NCI-H2196 (cell line): ENCODE measurements at regions not wholly inside any gene's neighbourhood (a gene's known extent, or its start where the extent isn't known, plus 50 kb on each side); places are given as distances from the start of the nearest gene placed in this dataset.
A peak's percentile ranks its signal among the peaks of the same experiment; 100 is the strongest.

Source experiments
- DNase-seq: peaks from one replicate; lab custom pipeline; 2025; ENCODE audit not compliant: unreplicated experiment; lab: John Stamatoyannopoulos, UW

DNA sequence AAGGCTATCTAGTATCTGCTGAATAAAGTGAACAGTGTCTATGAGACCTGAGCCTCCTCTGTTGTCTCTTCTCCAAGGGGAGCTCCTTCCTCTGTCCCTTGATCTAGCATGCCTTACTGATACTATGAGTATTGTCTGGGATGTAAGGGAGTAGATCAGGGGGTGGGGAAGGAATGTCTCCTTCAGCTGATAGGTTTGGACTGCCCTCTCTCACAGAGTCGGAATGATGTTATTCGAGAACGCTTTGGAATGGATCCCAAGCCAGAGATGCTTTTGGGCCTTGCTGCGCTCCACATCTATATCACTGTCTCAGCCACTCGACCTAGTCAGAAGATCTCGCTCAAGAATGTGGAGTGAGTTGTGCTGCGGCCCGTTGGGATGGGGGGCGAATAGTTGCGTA lies 68.3 kb upstream of the PRPS1 start:
- no peak for DNase-seq

DNA sequence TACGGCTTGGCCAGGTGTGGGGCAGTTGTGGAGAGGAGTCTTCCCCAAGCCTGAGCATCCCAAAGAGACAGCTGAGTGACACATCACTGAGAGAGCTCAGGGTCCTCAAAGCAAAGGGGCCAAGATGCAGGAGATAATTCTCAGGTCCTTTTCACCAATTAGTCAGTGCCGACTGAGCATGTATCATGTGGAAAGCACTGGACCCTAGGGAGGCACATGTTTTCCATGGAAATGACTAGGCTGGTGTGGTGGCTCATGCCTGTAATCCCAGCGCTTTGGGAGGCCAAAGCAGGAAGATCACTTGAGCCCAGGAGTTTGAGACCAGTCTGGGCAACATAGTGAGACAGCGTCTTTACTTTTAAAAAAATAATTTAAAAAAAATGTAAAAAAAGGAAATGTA lies 67.3 kb upstream of the PRPS1 start:
- DNase-seq: no peak

DNA sequence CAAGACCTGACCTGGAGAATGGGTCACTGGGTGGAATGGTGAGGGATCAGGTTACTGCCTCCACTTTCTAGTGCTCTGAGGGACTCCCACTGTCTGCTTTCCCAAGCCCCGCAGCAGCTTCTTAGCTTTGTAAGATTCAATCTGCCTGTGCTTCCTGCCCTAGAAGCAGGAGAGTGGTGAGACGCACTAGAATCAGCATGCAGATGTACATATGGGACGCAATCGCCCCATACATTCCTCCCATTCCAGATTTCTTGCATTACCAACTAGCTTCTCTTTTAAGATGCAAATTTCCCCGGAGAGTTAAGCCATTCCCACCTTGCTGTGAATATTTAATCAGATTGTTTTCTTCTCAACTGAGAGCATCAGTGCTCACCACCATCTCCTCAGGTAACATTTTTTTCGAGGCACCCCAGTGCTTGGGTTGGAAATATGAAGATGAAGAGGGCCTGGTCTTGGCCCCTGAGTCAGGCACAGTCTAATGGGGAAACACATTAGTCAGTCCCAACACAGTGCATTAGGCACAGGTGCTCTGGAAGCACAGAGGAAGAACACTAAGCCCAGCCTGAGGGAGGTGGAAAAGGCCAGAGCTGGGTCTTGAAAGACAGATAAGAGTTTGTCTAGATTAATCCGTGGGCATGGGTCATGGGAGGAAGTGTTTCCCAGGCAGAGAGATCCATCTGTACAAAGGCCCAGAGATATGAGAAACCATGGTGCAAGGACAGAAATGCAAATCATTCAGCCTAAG lies 66.7 kb upstream of the PRPS1 start:
- no peak for DNase-seq

DNA sequence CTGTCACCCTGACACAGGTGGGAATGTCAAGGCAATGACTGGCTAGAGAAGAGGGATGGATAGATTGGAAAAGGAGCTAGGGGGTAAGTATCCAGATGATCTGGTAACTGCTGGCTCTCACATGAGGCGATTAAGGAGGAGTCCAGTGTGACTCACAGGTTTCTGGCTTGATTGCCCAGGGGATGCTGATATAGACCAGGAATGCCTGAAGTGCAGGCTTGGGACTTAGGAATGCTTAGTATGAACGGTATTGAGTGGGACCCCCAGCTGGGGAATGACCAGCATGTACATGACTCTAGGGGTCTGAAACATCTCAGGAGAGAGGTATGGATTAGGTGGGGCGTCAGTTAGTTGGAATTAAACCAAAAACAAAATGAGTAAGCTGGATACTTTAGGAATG lies 65.8 kb upstream of the PRPS1 start:
- no peak for DNase-seq

DNA sequence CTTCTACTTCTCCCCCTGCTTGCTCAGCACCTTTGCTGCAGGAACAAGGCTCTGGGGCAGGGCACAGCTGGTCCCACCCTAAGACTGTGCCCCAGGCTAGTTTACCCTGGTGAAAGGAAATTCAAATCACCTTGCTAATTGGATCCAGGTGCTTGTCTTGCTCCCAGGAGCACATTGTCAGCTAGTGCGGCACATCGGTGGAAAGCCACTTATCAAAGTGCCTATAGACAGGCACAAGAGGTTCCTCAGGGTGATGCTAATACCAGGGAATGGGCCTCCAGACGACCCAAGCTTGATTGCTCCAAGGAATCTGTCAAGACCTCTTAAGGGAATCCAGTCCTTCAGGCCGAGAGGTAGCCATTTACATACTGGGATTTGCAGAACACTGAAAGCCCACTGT lies 64.5 kb upstream of the PRPS1 start:
- no peak for DNase-seq

DNA sequence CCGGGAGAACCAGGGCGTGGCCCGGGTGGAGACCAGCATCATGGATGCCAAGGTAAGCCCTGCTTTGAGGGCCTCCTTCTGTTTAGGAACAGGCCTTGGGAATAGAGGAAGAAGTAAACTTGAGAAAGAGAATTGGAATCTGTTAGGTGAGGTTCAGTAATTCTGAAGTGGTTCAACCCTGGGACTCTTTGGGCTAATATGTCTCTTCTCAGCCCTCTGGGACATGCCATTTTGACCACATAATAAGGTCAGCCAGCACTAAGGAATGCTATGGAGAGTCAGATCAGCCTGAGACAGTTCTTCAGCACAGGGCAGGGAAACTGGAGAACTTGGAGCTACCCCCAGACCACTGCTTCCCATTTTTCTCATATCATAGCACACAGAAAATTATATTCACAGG lies 63.3 kb upstream of the PRPS1 start:
- DNase-seq: no peak

DNA sequence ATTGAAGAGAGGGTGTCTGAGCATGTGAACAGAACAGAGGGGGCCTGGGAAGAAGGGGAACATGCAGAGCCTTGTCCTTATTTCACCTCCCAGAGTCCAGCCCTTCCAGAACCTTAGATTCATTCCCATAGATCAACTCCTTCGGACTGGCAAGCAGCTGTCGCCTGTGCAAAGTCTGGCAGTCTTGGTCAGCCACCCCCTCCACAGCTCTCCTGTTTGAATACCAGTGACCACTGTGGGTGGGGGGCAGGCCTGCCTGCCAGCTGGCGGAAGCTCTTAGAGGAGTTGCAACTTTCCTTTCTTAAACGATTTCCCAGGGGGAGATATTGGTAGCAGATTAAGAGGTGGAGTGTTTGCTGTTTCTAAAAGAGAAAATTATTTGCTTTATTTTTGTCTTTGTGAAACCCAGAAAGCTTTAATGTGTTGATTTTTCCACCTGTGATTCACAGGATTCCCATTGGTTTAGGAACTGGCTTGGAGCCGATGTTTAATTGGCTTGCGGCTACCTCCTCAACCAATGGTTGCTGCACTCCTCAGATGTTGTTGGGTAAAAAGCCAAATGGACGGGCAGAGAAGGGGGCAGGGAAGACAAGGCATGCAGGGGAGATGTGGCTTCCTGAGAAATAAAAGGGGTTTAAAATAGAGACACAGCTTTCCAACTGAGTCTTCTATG lies 62.2 kb upstream of the PRPS1 start:
- peak; percentile 77 for DNase-seq

DNA sequence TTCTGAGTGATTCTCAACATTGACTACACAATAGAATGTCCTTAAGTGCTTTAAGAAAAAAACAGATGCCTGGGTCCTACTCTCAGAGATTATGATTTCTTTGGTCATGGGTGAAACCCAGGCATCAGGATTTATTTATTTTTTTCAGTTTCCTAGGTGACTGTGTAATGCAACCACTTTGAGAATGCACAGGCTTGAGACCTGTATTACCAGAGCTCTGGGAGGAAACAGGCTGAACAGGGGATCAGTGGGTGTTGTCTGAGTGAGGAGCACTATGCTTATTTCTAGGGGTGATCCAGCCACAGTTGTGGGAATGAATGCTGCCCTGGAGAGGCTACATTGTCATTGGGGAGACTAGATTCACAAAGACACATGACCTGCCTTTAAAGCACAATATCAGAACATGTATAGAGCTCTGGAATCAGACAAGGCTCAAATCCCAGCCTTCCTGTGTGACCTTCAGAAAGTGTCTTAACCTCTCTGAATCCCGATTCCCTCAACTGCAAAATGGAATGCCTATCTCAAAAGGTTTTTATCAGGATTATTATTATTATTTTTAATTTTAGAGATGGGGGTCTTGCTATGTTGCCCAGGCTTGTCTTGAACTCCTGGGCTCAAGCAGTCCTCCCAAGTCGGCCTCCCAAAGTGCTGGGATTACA lies 61.6 kb upstream of the PRPS1 start:
- DNase-seq: peak; percentile 58

DNA sequence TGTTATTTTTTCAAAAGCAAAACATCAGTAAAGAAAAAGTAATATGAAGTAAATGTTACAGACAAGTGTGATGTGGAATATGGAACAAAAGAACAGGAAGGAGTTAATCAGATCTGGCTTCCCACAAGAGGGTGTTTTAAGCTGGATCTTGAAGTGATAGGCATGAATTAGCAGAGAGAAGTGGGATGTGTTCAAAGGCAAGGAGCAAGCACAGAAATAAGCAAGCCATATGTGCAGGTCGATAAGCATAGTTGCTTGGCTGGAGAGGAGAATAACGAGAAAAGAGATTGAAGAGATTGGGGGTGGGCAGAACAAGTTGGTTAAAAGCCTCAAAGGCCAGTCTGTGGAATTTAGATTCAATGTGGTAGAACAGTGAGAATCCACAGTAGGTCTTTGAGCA lies 60.9 kb upstream of the PRPS1 start:
- DNase-seq: no peak

DNA sequence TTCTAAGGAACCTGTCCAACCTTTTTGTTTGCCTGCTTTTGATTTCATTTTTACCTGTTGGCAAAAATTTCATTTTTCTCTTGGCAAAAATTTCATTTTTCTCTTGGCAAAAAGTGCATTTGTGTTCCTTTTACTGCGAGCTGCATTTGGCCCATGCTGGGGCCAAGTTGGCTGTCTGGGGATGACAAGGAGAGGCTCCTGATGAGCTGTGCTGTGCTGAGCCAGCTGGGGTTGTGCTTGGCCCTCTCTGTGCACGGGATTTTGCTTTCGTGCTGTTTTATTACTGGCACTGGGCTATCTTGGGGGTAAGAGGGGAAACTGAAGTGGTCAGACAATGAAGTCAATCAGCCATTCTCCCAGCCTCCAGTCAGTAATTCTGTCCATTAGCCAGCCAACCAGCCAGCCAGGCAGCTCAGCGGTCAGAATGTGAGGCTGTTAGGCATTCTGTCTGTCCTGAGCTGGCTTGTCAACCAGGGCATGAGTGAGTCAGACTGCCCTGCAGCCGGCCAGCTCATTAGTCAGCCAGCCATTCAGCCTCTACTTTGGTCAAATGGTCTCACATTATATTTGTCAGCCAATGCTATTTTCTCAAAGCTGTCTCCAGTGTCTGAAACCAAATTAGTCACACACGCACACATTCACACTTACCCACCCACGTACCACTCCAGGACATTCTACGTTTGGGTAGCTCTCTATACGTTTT lies 56.9 kb upstream of the PRPS1 start:
- no peak for DNase-seq

DNA sequence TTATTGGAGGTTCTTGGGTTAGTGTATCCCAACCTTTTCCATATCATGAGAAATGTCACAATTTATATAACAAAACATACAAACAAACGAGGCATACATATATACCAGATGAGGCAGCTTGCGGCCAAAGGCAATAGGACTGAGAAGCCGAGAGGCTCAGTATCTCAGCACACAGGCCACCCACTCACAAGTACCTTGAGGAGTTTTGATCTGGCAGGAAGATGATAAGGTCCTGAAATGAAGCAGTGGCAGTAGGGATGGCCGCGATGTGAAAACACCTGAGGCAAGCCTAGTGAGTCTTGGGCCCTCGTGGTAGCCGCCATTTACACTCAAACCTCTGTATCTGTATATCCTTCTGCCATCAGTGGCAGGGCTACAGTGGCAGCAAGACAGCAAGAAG lies 55.3 kb upstream of the PRPS1 start:
- DNase-seq: no peak

DNA sequence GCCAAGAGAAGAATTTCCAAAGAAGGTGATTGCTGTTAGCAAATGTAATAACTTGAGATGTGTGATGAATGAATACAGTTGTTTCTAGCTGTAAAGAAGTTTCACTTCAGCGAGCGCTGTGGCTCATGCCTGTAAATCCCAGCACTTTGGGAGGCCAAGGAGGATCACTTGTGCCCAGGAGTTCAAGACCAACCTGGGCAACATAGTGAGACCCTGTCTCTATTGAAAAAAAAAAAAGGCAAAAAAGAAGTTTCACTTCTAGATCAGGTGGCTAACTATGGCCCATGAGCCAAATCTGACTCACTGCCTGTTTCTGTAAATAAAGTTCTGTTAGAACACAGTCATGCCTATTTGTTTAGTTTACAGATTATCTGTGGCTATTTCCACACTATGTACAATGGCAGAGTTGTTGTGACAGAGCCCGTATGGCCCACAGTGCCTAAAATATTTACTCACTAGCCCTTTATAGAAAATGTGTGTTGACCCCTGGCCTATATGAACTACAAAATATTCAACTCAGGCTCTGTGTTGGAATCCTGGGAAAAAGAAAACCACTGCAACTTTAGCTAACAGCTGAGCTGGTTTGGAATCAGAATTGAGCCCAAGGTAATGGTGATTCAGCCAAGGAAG lies 54.1 kb upstream of the PRPS1 start:
- DNase-seq: no peak

DNA sequence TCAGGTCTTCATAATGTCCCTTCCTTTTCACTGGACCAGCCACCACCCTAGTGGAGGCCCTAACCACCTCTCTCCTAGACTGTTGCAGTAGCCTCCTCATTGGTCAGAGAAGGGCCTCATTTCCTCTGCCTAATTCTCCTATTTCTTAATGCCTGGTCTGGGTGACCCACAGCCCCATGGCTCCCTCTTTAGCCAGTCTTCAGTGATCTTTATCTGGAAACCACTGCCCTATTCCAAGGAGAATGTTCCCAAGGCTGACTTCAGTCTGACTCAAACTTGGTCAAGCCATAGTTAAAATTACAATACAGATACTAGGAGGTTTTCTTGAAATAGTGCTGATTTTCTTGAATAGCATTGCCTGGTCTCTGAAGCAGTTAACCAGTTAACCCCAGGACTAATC lies 53.6 kb upstream of the PRPS1 start:
- DNase-seq: no peak

DNA sequence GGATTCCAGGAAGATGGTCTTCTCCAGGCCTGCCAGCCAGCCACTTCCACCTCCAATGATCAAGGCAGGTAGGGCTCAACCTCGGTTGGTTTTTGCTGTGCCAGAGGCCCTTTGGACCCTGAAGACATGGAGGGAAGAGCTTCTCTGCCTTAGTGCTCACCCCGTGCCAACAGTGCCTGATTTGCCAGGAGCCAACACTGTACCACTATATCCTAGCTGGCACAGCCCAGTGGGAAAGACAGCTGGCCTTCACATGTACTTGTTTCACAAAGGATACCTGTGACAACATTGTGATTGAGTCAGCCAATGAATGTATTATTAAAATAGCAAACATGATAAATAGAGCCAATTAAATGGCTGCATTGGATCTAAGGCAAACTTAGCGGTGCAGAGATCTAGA lies 51.9 kb upstream of the PRPS1 start:
- no peak for DNase-seq

DNA sequence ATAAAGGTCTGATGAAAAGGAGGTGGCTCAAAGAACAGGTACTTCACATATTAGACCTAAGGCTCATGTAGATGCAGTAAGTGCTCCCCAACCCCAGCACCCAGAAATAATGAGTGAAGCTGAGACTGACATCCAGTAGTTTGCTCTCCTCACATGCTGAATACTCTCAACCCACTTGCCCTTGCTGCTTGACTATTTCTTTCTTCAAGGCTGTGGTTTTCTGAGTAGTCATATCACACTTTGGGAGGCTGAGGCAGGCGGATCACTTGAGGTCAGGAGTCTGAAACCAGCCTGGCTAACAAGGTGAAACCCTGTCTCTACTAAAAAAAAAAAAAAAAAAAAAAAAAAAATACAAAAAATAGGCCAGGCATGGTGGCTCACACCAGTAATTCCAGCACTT lies 51.5 kb upstream of the PRPS1 start:
- no peak for DNase-seq

DNA sequence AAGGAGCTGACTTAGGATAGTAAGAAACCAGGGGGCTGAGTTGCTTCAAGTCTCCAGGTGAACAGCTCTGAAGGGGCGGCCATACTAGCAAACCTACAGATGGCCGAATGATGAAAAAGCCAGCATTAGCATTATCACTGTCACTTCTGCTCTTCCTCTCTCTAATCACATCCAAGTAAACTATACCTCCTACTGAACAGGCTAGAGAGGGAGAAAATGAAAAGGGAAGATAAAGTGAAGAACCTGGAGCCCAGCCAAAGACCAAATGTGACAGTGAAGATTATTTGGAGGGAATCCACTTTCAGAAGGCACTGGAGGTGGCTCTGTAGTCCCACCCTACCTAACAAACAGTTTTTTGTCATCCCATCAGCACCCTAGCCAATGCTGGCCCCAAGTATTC lies 50.4 kb upstream of the PRPS1 start:
- DNase-seq: no peak
